ENCODE measurements at regions not wholly inside any gene's neighbourhood (a gene's known extent, or its start where the extent isn't known, plus 50 kb on each side); places are given as distances from the start of the nearest gene placed in this dataset.

GRCh38 chr1:4152266-4152665 lies 252.2 kb upstream of the C1orf174 start:
- H3K4me3 ChIP-seq (ENCODE audit: low read length) = no peak overlapping the region
- TF ChIP-seq CTCF (IDR thresholded peaks at IDR 0.05; ENCODE audit: insufficient read depth, low read depth, low read length, missing control alignments) = no peak

GRCh38 chr1:4153571-4153970 lies 253.5 kb upstream of the C1orf174 start:
- no peak overlapping the region for H3K4me3 ChIP-seq (ENCODE audit: low read length)
- no peak for DNase-seq (ENCODE audit: low read depth)
- TF ChIP-seq CTCF (IDR thresholded peaks at IDR 0.05; ENCODE audit: insufficient read depth, low read depth, low read length, missing control alignments) = no peak

More at GRCh38 chr1:4152266-4152665, 252.2 kb upstream of the C1orf174 start:
- no peak for DNase-seq (ENCODE audit: low read depth)

GRCh38 chr1:4156241-4156973 lies 256.3 kb upstream of the C1orf174 start:
- no peak overlapping the region for H3K4me3 ChIP-seq (ENCODE audit: low read length)
- no peak for TF ChIP-seq CTCF (IDR thresholded peaks at IDR 0.05; ENCODE audit: insufficient read depth, low read depth, low read length, missing control alignments)
- no peak for DNase-seq (ENCODE audit: low read depth)

GRCh38 chr1:4160181-4160580 lies 260.1 kb upstream of the C1orf174 start:
- no peak overlapping the region for H3K4me3 ChIP-seq (ENCODE audit: low read length)
- no peak for DNase-seq (ENCODE audit: low read depth)
- TF ChIP-seq CTCF (IDR thresholded peaks at IDR 0.05; ENCODE audit: insufficient read depth, low read depth, low read length, missing control alignments) = no peak

DNA sequence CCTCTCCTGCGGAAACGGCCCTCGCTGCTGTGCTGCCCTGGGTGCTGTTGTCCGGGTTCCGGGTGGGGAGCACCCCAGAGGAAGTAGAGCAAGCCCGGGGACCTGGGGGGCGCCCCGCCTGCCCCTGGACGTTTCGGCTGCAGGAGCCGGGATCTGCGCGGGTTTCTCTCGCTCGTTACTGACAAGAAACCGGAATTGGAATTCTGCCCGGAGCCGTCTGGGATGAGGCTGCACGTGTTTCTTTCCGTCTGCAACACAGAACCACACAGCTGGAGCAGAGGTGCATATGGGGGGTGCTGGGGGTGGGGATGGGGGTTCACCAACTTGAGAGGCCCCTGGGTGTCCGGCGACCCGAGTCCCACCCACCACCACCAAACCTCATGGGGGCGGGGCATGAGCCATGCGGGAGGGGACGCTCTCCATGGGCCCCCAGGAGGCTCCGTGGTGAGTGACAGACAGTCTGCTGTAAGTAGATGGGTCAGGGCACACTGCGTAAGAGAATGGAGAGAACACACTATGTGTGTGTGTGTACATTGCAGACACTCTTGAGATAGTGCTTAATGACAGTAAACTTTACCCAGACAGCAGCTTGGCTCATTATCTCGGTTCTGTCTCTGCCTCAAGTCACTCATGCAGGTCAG lies 261.4 kb upstream of the C1orf174 start:
- H3K4me3 ChIP-seq (ENCODE audit: low read length) = no peak overlapping the region
- TF ChIP-seq CTCF (IDR thresholded peaks at IDR 0.05; ENCODE audit: insufficient read depth, low read depth, low read length, missing control alignments) = no peak
- DNase-seq (ENCODE audit: low read depth) = no peak

DNA sequence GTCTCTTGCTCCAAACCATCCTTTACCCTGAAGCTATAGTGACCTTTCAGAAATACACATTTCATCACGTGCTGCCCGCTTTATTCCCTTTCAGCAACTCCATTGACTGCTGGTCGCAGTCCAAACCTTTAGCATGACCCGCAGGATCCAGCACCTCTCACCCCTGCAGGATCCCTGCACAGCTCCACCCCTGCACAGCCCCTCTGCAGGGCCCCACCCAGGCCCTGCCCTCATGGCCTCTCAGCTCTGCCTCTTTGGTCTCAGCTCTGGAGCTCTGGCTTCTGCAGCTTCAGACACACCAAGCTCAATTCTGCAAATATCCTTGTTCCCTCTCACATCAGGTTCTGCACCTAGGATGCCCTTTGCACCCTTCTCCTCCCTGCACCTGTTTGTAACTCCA lies 264.9 kb upstream of the C1orf174 start:
- no peak overlapping the region for H3K4me3 ChIP-seq (ENCODE audit: low read length)
- no peak for TF ChIP-seq CTCF (IDR thresholded peaks at IDR 0.05; ENCODE audit: insufficient read depth, low read depth, low read length, missing control alignments)
- no peak for DNase-seq (ENCODE audit: low read depth)

All from epithelial cell of esophagus (primary cell).